ENCODE measurements at regions not wholly inside any gene's neighbourhood (a gene's known extent, or its start where the extent isn't known, plus 50 kb on each side); places are given as distances from the start of the nearest gene placed in this dataset.
A peak's percentile ranks its signal among the peaks of the same experiment; 100 is the strongest.

- DNase-seq (ENCODE audit: low read depth in 2 of 3, low spot score in 1 of 3): no peak
Measured at GRCh38 chr12:91384806-91385205, 202.2 kb upstream of the DCN start.

GRCh38 chr12:91384366-91384765 lies 201.7 kb upstream of the DCN start:
- DNase-seq (ENCODE audit: low read depth in 2 of 3, low spot score in 1 of 3): no peak

- no peak for DNase-seq (ENCODE audit: low read depth in 2 of 3, low spot score in 1 of 3)
Measured at GRCh38 chr12:91383099-91383498, 200.5 kb upstream of the DCN start.

- peak; percentile 56 to 87 (median 71) for DNase-seq (ENCODE audit: low read depth in 2 of 3, low spot score in 1 of 3)
Measured at GRCh38 chr12:91382081-91382543, 199.5 kb upstream of the DCN start.

GRCh38 chr12:91381309-91381804 lies 198.7 kb upstream of the DCN start:
- DNase-seq (ENCODE audit: low read depth in 2 of 3, low spot score in 1 of 3): peak in 1 of 3 donors; percentile 7

- DNase-seq (ENCODE audit: low read depth in 2 of 3, low spot score in 1 of 3): no peak
Measured at GRCh38 chr12:91380631-91381030, 198.0 kb upstream of the DCN start.

- DNase-seq (ENCODE audit: low read depth in 2 of 3, low spot score in 1 of 3): no peak
Measured at GRCh38 chr12:91379051-91379775, 196.6 kb upstream of the DCN start.

GRCh38 chr12:91377436-91377835 lies 194.8 kb upstream of the DCN start:
- DNase-seq (ENCODE audit: low read depth in 2 of 3, low spot score in 1 of 3): no peak

- no peak for DNase-seq (ENCODE audit: low read depth in 2 of 3, low spot score in 1 of 3)
Measured at GRCh38 chr12:91373086-91373485, 190.5 kb upstream of the DCN start.

- no peak for DNase-seq (ENCODE audit: low read depth in 2 of 3, low spot score in 1 of 3)
Measured at GRCh38 chr12:91370086-91370868, 187.7 kb upstream of the DCN start.

- no peak for DNase-seq (ENCODE audit: low read depth in 2 of 3, low spot score in 1 of 3)
Measured at GRCh38 chr12:91368613-91369012, 186.0 kb upstream of the DCN start.

- no peak for DNase-seq (ENCODE audit: low read depth in 2 of 3, low spot score in 1 of 3)
Measured at GRCh38 chr12:91367234-91367849, 184.7 kb upstream of the DCN start.

GRCh38 chr12:91364471-91365184 lies 182.0 kb upstream of the DCN start:
- no peak for DNase-seq (ENCODE audit: low read depth in 2 of 3, low spot score in 1 of 3)

GRCh38 chr12:91361864-91362263 lies 179.2 kb upstream of the DCN start:
- DNase-seq (ENCODE audit: low read depth in 2 of 3, low spot score in 1 of 3): no peak

GRCh38 chr12:91357381-91357780 lies 174.8 kb upstream of the DCN start:
- no peak for DNase-seq (ENCODE audit: low read depth in 2 of 3, low spot score in 1 of 3)

GRCh38 chr12:91356405-91356804 lies 173.8 kb upstream of the DCN start:
- no peak for DNase-seq (ENCODE audit: low read depth in 2 of 3, low spot score in 1 of 3)

GRCh38 chr12:91355150-91356006 lies 172.8 kb upstream of the DCN start:
- DNase-seq (ENCODE audit: low read depth in 2 of 3, low spot score in 1 of 3): peak; percentile 13 to 20 (median 17)

GRCh38 chr12:91353266-91353665 lies 170.6 kb upstream of the DCN start:
- DNase-seq (ENCODE audit: low read depth in 2 of 3, low spot score in 1 of 3): no peak

- DNase-seq (ENCODE audit: low read depth in 2 of 3, low spot score in 1 of 3): no peak
Measured at GRCh38 chr12:91349476-91349875, 166.9 kb upstream of the DCN start.

GRCh38 chr12:91347481-91348214 lies 165.0 kb upstream of the DCN start:
- DNase-seq (ENCODE audit: low read depth in 2 of 3, low spot score in 1 of 3): no peak

Measured in stimulated activated CD4-positive, alpha-beta T cell treated with anti-CD3 and anti-CD28 coated beads, Interleukin-12 subunit alpha, Interleukin-12 subunit beta, amount 100 ng/mL, for 48 hours (primary cell).